Kidney epithelial cell (primary cell): ENCODE measurements at regions not wholly inside any gene's neighbourhood (a gene's known extent, or its start where the extent isn't known, plus 50 kb on each side); places are given as distances from the start of the nearest gene placed in this dataset.

Experiments used
- DNase-seq: peaks from one replicate; pipeline ENCODE4 v3.0.0-alpha.2; 2010; ENCODE audit warnings: low read depth
- H3K27me3 ChIP-seq: 2 replicates; pipeline ENCODE4 v1.6.0; 2011; ENCODE audit warnings: low read length; ENCODE audit not compliant: control insufficient read depth, insufficient read depth
- H3K36me3 ChIP-seq: 2 replicates; pipeline ENCODE4 v1.5.1; 2011; ENCODE audit warnings: low read length; ENCODE audit not compliant: control insufficient read depth, insufficient read depth
- H3K4me3 ChIP-seq: 2 replicates; pipeline ENCODE4 v1.5.1; 2011; ENCODE audit warnings: low read depth, mild to moderate bottlenecking, control low read depth, low read length
- TF ChIP-seq, protein P1 (sequence below): IDR thresholded peaks from 2 replicates; pipeline ENCODE4 v1.5.1; 2011; ENCODE audit warnings: mild to moderate bottlenecking, moderate library complexity, low read length, control low read depth, inconsistent platforms; ENCODE audit not compliant: insufficient read depth, poor library complexity, severe bottlenecking

DNA sequence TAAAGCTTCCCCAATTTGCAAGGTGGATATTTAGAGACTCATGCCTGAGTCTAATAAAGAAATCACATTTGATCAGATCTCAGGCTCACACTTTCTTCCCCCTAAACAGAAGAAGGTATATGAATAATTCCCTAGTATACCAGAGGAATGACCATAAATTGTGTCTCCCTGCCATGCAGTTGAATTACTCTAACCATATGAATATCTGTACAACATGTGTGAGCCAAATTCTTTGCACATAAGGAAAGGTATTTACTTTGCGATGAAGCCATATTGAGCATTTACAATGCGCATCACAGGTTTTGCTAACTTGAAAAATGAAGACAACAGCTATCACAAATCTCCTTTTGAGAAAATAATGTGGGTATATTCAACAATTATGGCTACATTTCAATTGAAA, 479.4 kb downstream of the NR2F1-AS1 start:
- TF ChIP-seq, protein P1, sequence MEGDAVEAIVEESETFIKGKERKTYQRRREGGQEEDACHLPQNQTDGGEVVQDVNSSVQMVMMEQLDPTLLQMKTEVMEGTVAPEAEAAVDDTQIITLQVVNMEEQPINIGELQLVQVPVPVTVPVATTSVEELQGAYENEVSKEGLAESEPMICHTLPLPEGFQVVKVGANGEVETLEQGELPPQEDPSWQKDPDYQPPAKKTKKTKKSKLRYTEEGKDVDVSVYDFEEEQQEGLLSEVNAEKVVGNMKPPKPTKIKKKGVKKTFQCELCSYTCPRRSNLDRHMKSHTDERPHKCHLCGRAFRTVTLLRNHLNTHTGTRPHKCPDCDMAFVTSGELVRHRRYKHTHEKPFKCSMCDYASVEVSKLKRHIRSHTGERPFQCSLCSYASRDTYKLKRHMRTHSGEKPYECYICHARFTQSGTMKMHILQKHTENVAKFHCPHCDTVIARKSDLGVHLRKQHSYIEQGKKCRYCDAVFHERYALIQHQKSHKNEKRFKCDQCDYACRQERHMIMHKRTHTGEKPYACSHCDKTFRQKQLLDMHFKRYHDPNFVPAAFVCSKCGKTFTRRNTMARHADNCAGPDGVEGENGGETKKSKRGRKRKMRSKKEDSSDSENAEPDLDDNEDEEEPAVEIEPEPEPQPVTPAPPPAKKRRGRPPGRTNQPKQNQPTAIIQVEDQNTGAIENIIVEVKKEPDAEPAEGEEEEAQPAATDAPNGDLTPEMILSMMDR: no peak
- no peaks in the 10 kb centered on the region for H3K36me3 ChIP-seq
- no peaks in the 10 kb centered on the region for H3K27me3 ChIP-seq
- H3K4me3 ChIP-seq: no peak overlapping the region
- DNase-seq: no peak

DNA sequence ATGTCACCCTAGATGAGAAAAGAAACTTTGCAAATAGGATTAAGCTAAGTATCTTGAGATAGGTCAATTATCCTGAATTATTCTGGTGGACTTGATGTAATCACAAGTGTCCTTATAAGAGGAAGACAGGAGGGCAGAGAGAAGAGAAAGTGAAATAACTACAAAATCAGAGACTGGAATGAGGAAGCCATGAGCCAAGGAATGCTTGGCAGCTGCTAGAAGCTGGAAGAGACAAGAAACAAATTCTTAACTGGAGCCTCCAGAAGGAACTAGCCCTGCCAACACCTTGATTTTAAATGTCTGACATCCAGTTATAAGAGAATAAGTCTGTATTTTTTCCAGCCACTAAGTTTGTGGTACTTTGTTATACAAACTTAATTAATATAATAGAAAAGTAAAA, 480.0 kb downstream of the NR2F1-AS1 start:
- no peak for DNase-seq

DNA sequence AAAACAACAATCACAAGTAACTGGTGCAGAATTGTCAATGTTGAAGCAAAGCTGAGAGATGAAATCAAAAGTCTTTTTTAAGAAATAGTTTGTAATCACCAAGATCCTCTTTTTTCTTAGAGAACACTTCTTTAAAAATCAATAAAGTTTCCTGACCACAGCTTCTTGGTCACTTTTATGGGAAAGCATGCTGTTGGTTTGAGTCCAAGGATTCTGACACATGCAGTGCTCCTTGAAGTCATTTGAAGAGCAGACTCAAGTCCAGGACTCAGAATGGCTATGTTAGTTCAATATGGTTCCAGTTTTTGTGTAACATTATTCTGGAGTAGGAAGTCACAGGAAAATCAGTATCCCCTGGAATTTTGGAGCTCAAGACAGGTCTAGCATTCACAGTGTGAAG, 480.6 kb downstream of the NR2F1-AS1 start:
- DNase-seq: no peak
- Histone ChIP-seq H3K27me3 (no peaks in the 10 kb centered on the region), H3K36me3 (no peaks in the 10 kb centered on the region), H3K4me3 (no peak overlapping the region)
- TF ChIP-seq, protein P1: no peak

More for the DNA sequence above, 480.0 kb downstream of the NR2F1-AS1 start:
- Histone ChIP-seq H3K36me3 (no peaks in the 10 kb centered on the region), H3K27me3 (no peaks in the 10 kb centered on the region), H3K4me3 (no peak overlapping the region)
- TF ChIP-seq, protein P1: no peak

DNA sequence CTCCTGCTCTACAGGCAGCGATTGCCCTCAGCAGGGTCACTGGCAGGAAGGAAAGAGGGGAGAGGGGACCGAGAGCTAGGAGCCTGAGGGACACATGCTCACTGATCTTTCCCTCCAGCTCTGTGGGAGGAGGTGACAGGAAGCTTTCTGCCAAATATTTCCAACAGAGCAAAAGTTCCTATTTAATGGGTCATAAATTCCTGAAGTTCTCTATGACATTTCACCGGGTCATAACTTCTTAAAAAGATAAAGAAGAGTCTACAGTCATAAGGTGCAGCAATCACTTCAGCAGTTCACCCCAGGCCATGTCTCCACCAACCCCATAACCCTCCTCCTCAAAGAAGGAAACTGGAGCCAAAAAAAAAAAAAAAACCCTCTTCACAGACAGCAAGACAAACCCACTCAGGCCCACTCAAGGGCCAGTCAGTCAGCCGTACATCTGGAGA, 481.1 kb downstream of the NR2F1-AS1 start:
- TF ChIP-seq, protein P1: no peak
- H3K4me3 ChIP-seq: no peak overlapping the region
- H3K27me3 ChIP-seq: no peaks in the 10 kb centered on the region
- H3K36me3 ChIP-seq: no peaks in the 10 kb centered on the region
- no peak for DNase-seq

DNA sequence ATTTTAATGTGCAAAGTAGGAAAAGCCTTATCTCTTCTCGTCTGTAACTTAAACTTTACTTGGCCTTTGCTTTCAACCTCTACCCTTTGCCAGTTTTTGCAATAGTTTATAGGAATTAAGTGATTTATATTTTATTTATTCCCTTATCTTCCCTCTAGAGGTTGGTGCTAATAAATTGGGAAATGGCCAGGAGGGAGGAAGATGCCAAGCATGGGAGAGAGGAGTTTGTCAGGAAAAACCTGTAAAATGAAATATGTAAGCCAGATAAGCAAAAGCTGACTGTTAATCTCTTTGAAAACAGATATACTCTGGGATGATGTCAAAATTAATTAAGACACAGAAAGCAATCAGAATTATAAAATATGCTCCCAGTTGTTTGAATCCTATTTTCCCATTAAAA, 484.5 kb downstream of the NR2F1-AS1 start:
- H3K36me3 ChIP-seq: no peaks in the 10 kb centered on the region
- TF ChIP-seq, protein P1: no peak
- no peaks in the 10 kb centered on the region for H3K27me3 ChIP-seq
- no peak overlapping the region for H3K4me3 ChIP-seq
- DNase-seq: no peak

DNA sequence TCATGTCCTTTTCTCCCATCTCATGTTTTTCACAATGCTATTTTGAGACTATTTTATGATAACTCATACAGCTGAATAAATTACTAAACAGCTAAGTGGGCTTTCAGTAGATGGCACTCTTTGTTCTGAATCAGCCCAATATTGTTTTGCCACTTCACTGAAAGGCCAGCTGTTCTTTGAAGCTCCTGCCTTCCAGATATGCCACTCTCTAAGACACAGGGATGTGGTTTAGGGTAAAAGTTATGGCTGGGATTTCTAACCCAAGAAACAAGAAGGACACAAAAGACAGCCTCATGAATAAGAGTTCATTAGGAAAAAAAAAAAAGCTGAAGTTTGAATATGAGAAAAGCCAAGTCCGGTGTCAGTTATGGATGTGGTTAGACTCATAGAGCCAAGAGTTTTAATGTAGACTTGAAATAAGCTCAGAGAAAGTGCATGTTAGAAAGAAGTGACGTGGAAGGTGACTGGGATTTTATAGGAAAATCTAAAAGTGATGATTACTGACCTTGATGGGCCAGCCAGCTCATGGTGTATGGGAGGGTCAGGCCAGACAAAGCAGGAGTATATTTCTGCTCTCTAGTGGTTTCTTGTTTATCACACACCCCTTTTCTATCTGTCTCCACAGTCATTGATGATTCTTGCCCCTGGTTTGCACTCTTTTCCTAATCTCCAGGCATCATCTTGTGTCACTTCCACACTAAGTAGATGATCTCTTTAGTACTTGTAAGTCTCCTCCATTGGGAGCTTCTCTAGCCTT, 488.5 kb downstream of the NR2F1-AS1 start:
- Histone ChIP-seq H3K4me3 (no peak overlapping the region), H3K36me3 (no peaks in the 10 kb centered on the region), H3K27me3 (no peaks in the 10 kb centered on the region)
- DNase-seq: no peak
- TF ChIP-seq, protein P1: peak; percentile 44
